CD14-positive monocyte (primary cell): ENCODE measurements at regions not wholly inside any gene's neighbourhood (a gene's known extent, or its start where the extent isn't known, plus 50 kb on each side); places are given as distances from the start of the nearest gene placed in this dataset.

Source experiments
- DNase-seq, 3 donors: peaks; one replicate each; pipeline ENCODE4 v3.0.0-alpha.2; 2011 to 2022
- H2AFZ ChIP-seq: 2 replicates; pipeline ENCODE4 v1.6.0; 2012; ENCODE audit warnings: mild to moderate bottlenecking, low read depth, low read length, inconsistent platforms; ENCODE audit not compliant: insufficient read depth, poor library complexity, severe bottlenecking
- H3K27ac ChIP-seq, 2 donors: 1 replicate in 1 of 2; 2 replicates in 1 of 2; pipeline ENCODE4 v1.5.1; 2012 to 2013; ENCODE audit warnings: low read length in 2 of 2, control low read depth in 1 of 2, inconsistent platforms in 1 of 2, low read depth in 1 of 2, mild to moderate bottlenecking in 1 of 2
- H3K27me3 ChIP-seq, 2 donors: one replicate each; pipeline versions ENCODE4 v1.6.0 to v1.6.1; 2011 to 2013; ENCODE audit warnings: low read length in 2 of 2; ENCODE audit not compliant: control insufficient read depth in 2 of 2, insufficient read depth in 2 of 2
- H3K36me3 ChIP-seq, 2 donors: replicated peaks in 1 of 2; 1 replicate in 1 of 2; 2 replicates in 1 of 2; pipeline versions ENCODE4 v1.5.1 to v1.6.1; 2012 to 2013; ENCODE audit warnings: low read length in 2 of 2, control low read depth in 1 of 2, inconsistent platforms in 1 of 2, mild to moderate bottlenecking in 1 of 2; ENCODE audit not compliant: insufficient read depth in 2 of 2, control insufficient read depth in 1 of 2
- H3K4me1 ChIP-seq, 2 donors: 1 replicate in 1 of 2; 2 replicates in 1 of 2; pipeline versions ENCODE4 v1.5.1 to v1.6.1; 2012 to 2013; ENCODE audit warnings: low read length in 2 of 2, control low read depth in 1 of 2, inconsistent platforms in 1 of 2, mild to moderate bottlenecking in 1 of 2, moderate library complexity in 1 of 2; ENCODE audit not compliant: insufficient read depth in 2 of 2, control insufficient read depth in 1 of 2
- H3K4me2 ChIP-seq: replicated peaks from 2 replicates; pipeline ENCODE3; 2012; ENCODE audit warnings: low read length, moderate library complexity, mild to moderate bottlenecking; ENCODE audit not compliant: poor library complexity, severe bottlenecking; ENCODE audit errors: extremely low read depth
- H3K4me3 ChIP-seq, 3 experiments: fragments of 200-600 bp in 1 of 3; sonication (generic) in 1 of 3; replicated peaks in 1 of 3; 1 replicate in 2 of 3; 2 replicates in 1 of 3; pipeline ENCODE4 v1.5.1; 2011 to 2013; ENCODE audit warnings: low read length in 3 of 3, mild to moderate bottlenecking in 3 of 3, control low read depth in 2 of 3, low read depth in 2 of 3, inconsistent platforms in 1 of 3, moderate library complexity in 1 of 3
- H3K79me2 ChIP-seq: 2 replicates; pipeline ENCODE4 v1.6.0; 2012; ENCODE audit warnings: mild to moderate bottlenecking, control low read depth, inconsistent platforms, low read length, moderate library complexity; ENCODE audit not compliant: insufficient read depth
- H3K9ac ChIP-seq: 2 replicates; pipeline ENCODE4 v1.6.0; 2017; ENCODE audit warnings: low read length, mild to moderate bottlenecking; ENCODE audit not compliant: insufficient read depth, poor library complexity, severe bottlenecking
- H3K9me3 ChIP-seq, 2 donors: replicated peaks in 1 of 2; 1 replicate in 1 of 2; 2 replicates in 1 of 2; pipeline versions ENCODE4 v1.5.1 to v1.6.1; 2012 to 2013; ENCODE audit warnings: low read length in 2 of 2, control low read depth in 1 of 2; ENCODE audit not compliant: control insufficient read depth in 1 of 2, insufficient read depth in 1 of 2
- H4K20me1 ChIP-seq: 2 replicates; pipeline ENCODE4 v1.6.0; 2012; ENCODE audit warnings: mild to moderate bottlenecking, low read length, control low read depth, moderate library complexity; ENCODE audit not compliant: insufficient read depth
- H3K27ac Mint-ChIP-seq, 7 donors: one replicate each; pipeline ENCODE4 v1.8.0; 2020; ENCODE audit warnings: mild to moderate bottlenecking in 7 of 7, mixed read lengths in 7 of 7, moderate library complexity in 6 of 7, inconsistent platforms in 2 of 7
- H3K27me3 Mint-ChIP-seq, 3 donors: one replicate each; pipeline ENCODE4 v1.8.0; 2021 to 2022; ENCODE audit warnings: low read depth in 3 of 3, mild to moderate bottlenecking in 3 of 3, mixed read lengths in 3 of 3, moderate library complexity in 3 of 3, inconsistent platforms in 1 of 3
- H3K36me3 Mint-ChIP-seq, 2 donors: one replicate each; pipeline ENCODE4 v1.8.0; 2020; ENCODE audit warnings: mixed read lengths in 2 of 2, inconsistent platforms in 1 of 2, mild to moderate bottlenecking in 1 of 2
- H3K4me1 Mint-ChIP-seq: one replicate; pipeline ENCODE4 v1.8.0; 2020; ENCODE audit warnings: mild to moderate bottlenecking, mixed read lengths
- H3K4me3 Mint-ChIP-seq, 2 donors: one replicate each; pipeline ENCODE4 v1.8.0; 2020; ENCODE audit warnings: mild to moderate bottlenecking in 2 of 2, mixed read lengths in 2 of 2, moderate library complexity in 1 of 2
- H3K9me3 Mint-ChIP-seq, 7 donors: one replicate each; pipeline ENCODE4 v1.8.0; 2020 to 2022; ENCODE audit warnings: mixed read lengths in 7 of 7, mild to moderate bottlenecking in 6 of 7, moderate library complexity in 6 of 7, inconsistent platforms in 2 of 7
- CTCF ChIP-seq: fragments of 200-600 bp; IDR thresholded peaks from one replicate; pipeline ENCODE4 v1.8.0; 2022; ENCODE audit warnings: antibody characterized with exemption, mild to moderate bottlenecking
- WGBS: methylation state at CpG from one replicate; pipeline ENCODE4 v1.1.5; 2013; ENCODE audit warnings: missing lambda C conversion rate; ENCODE audit not compliant: insufficient coverage; 5-methylcytosine and 5-hydroxymethylcytosine counted together
- intact Hi-C, 2 donors: fragments of 100-400 bp; cut with micrococcal nuclease; formaldehyde crosslinking; loops; one replicate each; pipeline versions ENCODE4 v1.15.0 to v1.15.1; 2023

GRCh38 chr20:9977629-9978028 is 57.2 kb upstream of the ANKEF1 start:
- no peaks in the 10 kb centered on the region for H3K36me3 Mint-ChIP-seq
- Histone ChIP-seq H3K4me2 (no peak overlapping the region), H3K27me3 (peaks cover 0 to 11% of the 10 kb centered on the region in 2 donors), H3K36me3 (no peaks in the 10 kb centered on the region), H3K4me3 (no peak overlapping the region), H2AFZ (no peak overlapping the region), H4K20me1 (no peaks in the 10 kb centered on the region), H3K9me3 (no peaks in the 10 kb centered on the region), H3K9ac (no peak overlapping the region), H3K79me2 (no peaks in the 10 kb centered on the region), H3K27ac (no peak overlapping the region), H3K4me1 (no peaks in the 10 kb centered on the region)
- intact Hi-C loops, result loop anchor here (2.0 to 10.0 kb wide), 5 partner anchors 113 to 450 kb away; partner anchors contain the start of gene SNAP25 (in 1 of the 2)
- no peak for TF ChIP-seq CTCF
- no peaks in the 10 kb centered on the region for H3K9me3 Mint-ChIP-seq
- no peak overlapping the region for H3K27ac Mint-ChIP-seq
- peaks cover 6 to 9% (median 6%) of the 10 kb centered on the region in 3 donors for H3K27me3 Mint-ChIP-seq
- no CpG with 5 or more reads among the region's 1 CpG for WGBS
- H3K4me1 Mint-ChIP-seq, result peaks cover 2% of the 10 kb centered on the region
- H3K4me3 Mint-ChIP-seq, result no peak overlapping the region
- DNase-seq, result no peak

- Mint-ChIP-seq H3K4me3 (no peak overlapping the region), H3K27me3 (peaks cover 6 to 9% (median 6%) of the 10 kb centered on the region in 3 donors), H3K36me3 (no peaks in the 10 kb centered on the region), H3K9me3 (peaks cover 0 to 3% (median 0%) of the 10 kb centered on the region in 7 donors), H3K4me1 (peaks cover 2% of the 10 kb centered on the region), H3K27ac (no peak overlapping the region)
- peaks cover 0 to 11% of the 10 kb centered on the region in 2 donors for H3K27me3 ChIP-seq
- no peaks in the 10 kb centered on the region for H4K20me1 ChIP-seq
- no peak overlapping the region for H3K27ac ChIP-seq
- no peak overlapping the region for H3K9ac ChIP-seq
- no peak for TF ChIP-seq CTCF
- H2AFZ ChIP-seq, result no peak overlapping the region
- H3K79me2 ChIP-seq, result no peaks in the 10 kb centered on the region
- H3K4me3 ChIP-seq, result no peak overlapping the region
- H3K9me3 ChIP-seq, result no peaks in the 10 kb centered on the region
- intact Hi-C loops, result loop anchor here (10.0 kb wide), 2 partner anchors 120 to 240 kb away; partner anchors contain the start of gene SNAP25 (in 1 of the 2)
- no CpG with 5 or more reads among the region's 2 CpGs for WGBS
- H3K36me3 ChIP-seq, result no peaks in the 10 kb centered on the region
- H3K4me2 ChIP-seq, result no peak overlapping the region
- no peaks in the 10 kb centered on the region for H3K4me1 ChIP-seq
- no peak for DNase-seq
These were observed 60.5 kb upstream of the ANKEF1 start for GRCh38 chr20:9974324-9974723.
